ENCODE measurements at regions not wholly inside any gene's neighbourhood (a gene's known extent, or its start where the extent isn't known, plus 50 kb on each side); places are given as distances from the start of the nearest gene placed in this dataset.

DNA sequence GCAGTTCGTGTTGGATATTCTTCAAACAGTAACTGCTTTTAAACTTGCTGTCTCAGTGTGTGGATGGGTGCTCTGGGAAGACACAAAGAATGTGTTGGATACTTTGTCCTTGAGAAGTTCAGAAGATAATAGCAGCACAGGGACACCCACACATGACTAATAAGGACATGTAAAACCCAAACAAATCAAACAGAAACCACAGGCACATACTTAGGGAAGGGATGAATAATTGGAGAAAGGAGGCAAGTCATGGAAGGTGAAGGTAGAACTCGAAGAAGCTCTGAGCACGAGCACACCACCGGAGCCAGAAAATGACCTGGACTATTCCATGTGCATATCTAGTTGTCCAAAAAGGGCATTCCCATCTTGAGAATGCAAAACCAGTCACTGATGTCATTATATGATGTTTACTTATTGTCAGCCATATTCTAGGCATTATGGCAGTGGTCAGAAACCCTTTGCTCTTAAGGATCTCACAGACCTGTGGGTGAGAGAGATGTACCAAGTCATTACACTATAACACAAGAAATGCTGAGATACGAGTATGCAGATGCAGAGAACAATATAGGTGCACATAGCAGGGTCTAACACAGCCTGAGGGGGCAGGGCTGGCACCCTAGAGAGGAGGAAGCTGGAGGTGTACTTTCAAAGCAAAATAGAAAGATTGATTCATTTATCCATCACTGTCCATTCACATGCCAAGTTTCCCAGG lies 152.9 kb downstream of the PIK3R1 start:
- TF ChIP-seq, protein P1, sequence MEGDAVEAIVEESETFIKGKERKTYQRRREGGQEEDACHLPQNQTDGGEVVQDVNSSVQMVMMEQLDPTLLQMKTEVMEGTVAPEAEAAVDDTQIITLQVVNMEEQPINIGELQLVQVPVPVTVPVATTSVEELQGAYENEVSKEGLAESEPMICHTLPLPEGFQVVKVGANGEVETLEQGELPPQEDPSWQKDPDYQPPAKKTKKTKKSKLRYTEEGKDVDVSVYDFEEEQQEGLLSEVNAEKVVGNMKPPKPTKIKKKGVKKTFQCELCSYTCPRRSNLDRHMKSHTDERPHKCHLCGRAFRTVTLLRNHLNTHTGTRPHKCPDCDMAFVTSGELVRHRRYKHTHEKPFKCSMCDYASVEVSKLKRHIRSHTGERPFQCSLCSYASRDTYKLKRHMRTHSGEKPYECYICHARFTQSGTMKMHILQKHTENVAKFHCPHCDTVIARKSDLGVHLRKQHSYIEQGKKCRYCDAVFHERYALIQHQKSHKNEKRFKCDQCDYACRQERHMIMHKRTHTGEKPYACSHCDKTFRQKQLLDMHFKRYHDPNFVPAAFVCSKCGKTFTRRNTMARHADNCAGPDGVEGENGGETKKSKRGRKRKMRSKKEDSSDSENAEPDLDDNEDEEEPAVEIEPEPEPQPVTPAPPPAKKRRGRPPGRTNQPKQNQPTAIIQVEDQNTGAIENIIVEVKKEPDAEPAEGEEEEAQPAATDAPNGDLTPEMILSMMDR (IDR thresholded peaks at IDR 0.05) = no peak
- TF ChIP-seq POLR2A (IDR thresholded peaks at IDR 0.05; ENCODE audit: low read depth) (no peak), EP300 (IDR thresholded peaks at IDR 0.05) (no peak)
